ENCODE measurements at regions not wholly inside any gene's neighbourhood (a gene's known extent, or its start where the extent isn't known, plus 50 kb on each side); places are given as distances from the start of the nearest gene placed in this dataset.

- DNase-seq, result no peak
Measured at GRCh38 chr15:62758126-62758951, 284.2 kb upstream of the TPM1 start.

GRCh38 chr15:62758952-62759349, 283.6 kb upstream of the TPM1 start:
- no peak for DNase-seq

- DNase-seq, result no peak
Measured at GRCh38 chr15:62760538-62760937, 282.0 kb upstream of the TPM1 start.

- DNase-seq, result no peak
Measured at GRCh38 chr15:62765916-62766315, 276.6 kb upstream of the TPM1 start.

- DNase-seq, result no peak
Measured at GRCh38 chr15:62766599-62766998, 275.9 kb upstream of the TPM1 start.

- no peak for DNase-seq
Measured at GRCh38 chr15:62769604-62770003, 272.9 kb upstream of the TPM1 start.

- no peak for DNase-seq
Measured at GRCh38 chr15:62770111-62770660, 272.4 kb upstream of the TPM1 start.

GRCh38 chr15:62770752-62771151, 271.8 kb upstream of the TPM1 start:
- no peak for DNase-seq

- no peak for DNase-seq
Measured at GRCh38 chr15:62771234-62771633, 271.3 kb upstream of the TPM1 start.

- no peak for DNase-seq
Measured at GRCh38 chr15:62773369-62774165, 269.0 kb upstream of the TPM1 start.

GRCh38 chr15:62775932-62776331, 266.6 kb upstream of the TPM1 start:
- no peak for DNase-seq

- DNase-seq, result no peak
Measured at GRCh38 chr15:62777671-62778070, 264.9 kb upstream of the TPM1 start.

- DNase-seq, result no peak
Measured at GRCh38 chr15:62779036-62779770, 263.3 kb upstream of the TPM1 start.

- DNase-seq, result no peak
Measured at GRCh38 chr15:62779899-62780298, 262.6 kb upstream of the TPM1 start.

GRCh38 chr15:62781081-62781497, 261.5 kb upstream of the TPM1 start:
- DNase-seq, result no peak

- peak; percentile 3 for DNase-seq
Measured at GRCh38 chr15:62782071-62782841, 260.3 kb upstream of the TPM1 start.

- no peak for DNase-seq
Measured at GRCh38 chr15:62782896-62783295, 259.7 kb upstream of the TPM1 start.

- DNase-seq, result no peak
Measured at GRCh38 chr15:62783303-62783957, 259.1 kb upstream of the TPM1 start.

- DNase-seq, result no peak
Measured at GRCh38 chr15:62785881-62786828, 256.4 kb upstream of the TPM1 start.

GRCh38 chr15:62787401-62787800, 255.1 kb upstream of the TPM1 start:
- no peak for DNase-seq

GRCh38 chr15:62788224-62788623, 254.3 kb upstream of the TPM1 start:
- no peak for DNase-seq
